Tibial nerve (tissue), 4 donors: ENCODE measurements at regions not wholly inside any gene's neighbourhood (a gene's known extent, or its start where the extent isn't known, plus 50 kb on each side); places are given as distances from the start of the nearest gene placed in this dataset.

ENCODE experiments used
- CTCF ChIP-seq, 5 experiments: fragments of 200-600 bp in 3 of 5; fragments of 450-650 bp in 2 of 5; sonication (generic) in 3 of 5; IDR thresholded peaks; one replicate each; pipeline ENCODE4 v1.5.1; 2016 to 2019; ENCODE audit warnings: antibody characterized with exemption in 5 of 5, mild to moderate bottlenecking in 3 of 5, moderate library complexity in 2 of 5
- EP300 ChIP-seq, 2 donors: sonication (generic); formaldehyde crosslinking; IDR thresholded peaks; one replicate each; pipeline ENCODE4 v1.6.1; 2017; ENCODE audit warnings: antibody characterized with exemption in 2 of 2, mild to moderate bottlenecking in 1 of 2
- POLR2A ChIP-seq, 2 donors: fragments of 450-650 bp; IDR thresholded peaks; one replicate each; pipeline ENCODE4 v1.6.1; 2017; ENCODE audit warnings: antibody characterized with exemption in 2 of 2, mild to moderate bottlenecking in 2 of 2, moderate library complexity in 2 of 2

DNA sequence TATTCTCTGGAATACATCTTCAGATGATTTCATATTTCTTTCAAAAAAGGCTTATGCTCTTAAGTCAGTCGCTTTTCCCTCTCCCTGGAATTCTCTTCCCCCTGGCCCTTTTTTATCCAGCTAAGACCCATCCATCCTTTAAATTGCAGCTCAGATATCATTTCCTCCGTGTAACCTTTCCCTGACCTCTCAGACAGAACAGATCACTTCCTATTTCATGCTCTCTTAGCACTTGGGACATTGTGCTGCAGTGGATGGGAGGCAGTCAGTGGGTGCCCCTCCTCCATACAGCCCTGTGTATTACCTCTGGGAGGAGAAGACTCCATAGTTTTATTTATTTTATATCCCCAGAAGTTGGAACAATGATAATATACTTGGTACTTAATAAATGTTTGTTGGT lies 423.4 kb downstream of the ISL1 start:
- TF ChIP-seq CTCF (IDR thresholded peaks at IDR 0.05) = no peak
- TF ChIP-seq POLR2A (IDR thresholded peaks at IDR 0.05) = no peak
- TF ChIP-seq EP300 (IDR thresholded peaks at IDR 0.05) = no peak
